Activated CD8-positive, alpha-beta memory T cell treated with anti-CD3 and anti-CD28 coated beads for 36 hours (primary cell): ENCODE measurements at regions not wholly inside any gene's neighbourhood (a gene's known extent, or its start where the extent isn't known, plus 50 kb on each side); places are given as distances from the start of the nearest gene placed in this dataset.

Source experiments
- CTCF ChIA-PET: fragments of 350-600 bp; sonication (Branson Sonifier 250); formaldehyde crosslinking; loops from one replicate; lab custom pipeline; 2021; ENCODE audit warnings: antibody characterized with exemption; lab: Charles Lee
- POLR2A ChIA-PET: fragments of 350-600 bp; sonication (Branson Sonifier 250); formaldehyde crosslinking; loops from one replicate; lab custom pipeline; 2021; ENCODE audit warnings: antibody characterized with exemption; lab: Charles Lee

DNA sequence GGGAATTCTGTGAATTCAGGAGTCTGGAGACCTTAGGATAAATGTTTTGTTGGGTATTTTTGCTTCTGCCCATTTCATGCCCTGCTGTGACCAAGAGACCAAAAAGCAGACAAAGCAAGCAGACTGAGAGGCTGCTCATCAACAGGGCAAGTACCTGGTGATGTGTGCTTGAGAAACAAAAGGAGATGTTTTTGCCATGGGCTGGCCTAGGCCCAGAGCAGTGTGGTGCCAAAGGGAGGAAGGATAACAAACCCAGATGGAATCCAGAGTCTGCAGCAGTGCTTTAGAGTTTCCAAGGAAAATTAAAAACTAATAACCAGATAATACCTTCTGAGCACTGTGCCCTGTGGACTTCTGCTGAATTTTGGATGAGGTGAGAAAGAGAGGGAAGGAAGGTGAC, 538.4 kb downstream of the STK39 start:
- CTCF ChIA-PET: no interaction called here

GRCh38 chr2:167706800-167707199, 540.6 kb downstream of the STK39 start:
- ChIA-PET POLR2A (no interaction called here), CTCF (no interaction called here)

More for the DNA sequence above, 538.4 kb downstream of the STK39 start:
- POLR2A ChIA-PET: no interaction called here

DNA sequence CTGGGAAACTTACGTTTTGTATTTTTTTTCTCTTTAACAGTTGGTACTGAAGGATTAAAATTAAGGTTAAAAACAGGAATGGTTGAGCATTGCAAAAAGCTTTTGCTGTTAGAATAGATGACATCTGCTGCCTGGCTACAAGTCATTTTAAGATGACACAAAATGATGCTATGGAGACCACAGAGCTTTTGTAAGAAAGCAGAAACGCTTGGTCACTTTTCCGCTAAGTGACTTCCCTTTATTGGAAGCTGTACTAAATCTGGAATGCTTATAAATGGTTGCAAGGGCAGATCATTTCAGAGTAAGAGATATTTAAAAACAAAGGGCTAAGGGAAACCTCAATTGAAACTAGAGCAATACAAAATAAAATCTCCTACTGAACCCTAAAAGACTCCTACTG, 544.0 kb downstream of the STK39 start:
- POLR2A ChIA-PET: no interaction called here
- CTCF ChIA-PET: no interaction called here

- POLR2A ChIA-PET: no interaction called here
- CTCF ChIA-PET: no interaction called here
Observed at GRCh38 chr2:167702227-167702626, 545.2 kb downstream of the STK39 start.

DNA sequence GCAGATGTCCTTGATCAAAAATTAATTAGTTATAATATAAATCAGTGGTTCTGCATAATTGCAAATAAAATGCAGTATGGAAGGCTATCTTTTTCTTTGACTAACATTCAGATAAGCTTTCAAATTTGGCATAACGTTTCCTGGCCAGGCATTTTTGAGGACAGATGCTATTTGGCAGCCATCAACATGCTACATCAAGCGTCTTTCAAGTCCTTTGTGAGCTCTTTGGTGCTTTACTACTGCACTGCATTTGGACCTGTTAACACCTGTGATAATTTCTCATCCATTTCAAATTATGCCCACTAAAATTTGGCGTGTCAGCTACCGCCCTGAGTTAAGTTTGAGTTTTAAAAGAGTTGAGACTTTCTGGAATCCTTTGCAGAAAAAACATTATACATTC, 545.7 kb downstream of the STK39 start:
- POLR2A ChIA-PET: no interaction called here
- CTCF ChIA-PET: no interaction called here

DNA sequence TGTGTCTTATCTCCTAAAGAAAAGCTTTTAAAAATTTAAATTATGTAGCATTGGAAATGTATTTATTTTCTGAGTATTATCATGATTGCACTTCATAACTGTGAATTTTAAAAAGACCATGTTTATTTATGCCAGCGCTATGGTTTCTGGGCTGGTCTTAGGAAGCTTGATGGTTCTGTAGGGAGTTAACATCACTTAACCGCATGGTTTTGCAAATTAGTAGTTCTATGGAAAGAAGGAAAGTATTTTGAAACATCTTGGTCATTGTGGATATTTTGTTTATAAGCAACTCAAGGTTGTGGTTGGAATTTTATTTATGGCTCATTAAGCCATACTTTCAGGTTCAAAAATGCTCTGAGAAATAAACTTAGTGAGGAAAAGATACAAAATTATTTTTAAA, 549.4 kb downstream of the STK39 start:
- ChIA-PET CTCF (no interaction called here), POLR2A (no interaction called here)

GRCh38 chr2:167697194-167697593, 550.2 kb downstream of the STK39 start:
- POLR2A ChIA-PET: no interaction called here

GRCh38 chr2:167692936-167693335, 554.5 kb downstream of the STK39 start:
- ChIA-PET POLR2A (no interaction called here), CTCF (no interaction called here)

More at GRCh38 chr2:167697194-167697593, 550.2 kb downstream of the STK39 start:
- CTCF ChIA-PET: no interaction called here

GRCh38 chr2:167692191-167692590, 555.2 kb downstream of the STK39 start:
- POLR2A ChIA-PET: no interaction called here
- CTCF ChIA-PET: interaction anchor here (0.6 kb wide), 1 partner anchor 1705 kb away, joined by 4 read pairs; no protein-coding TSS in a partner anchor

GRCh38 chr2:167689444-167689843, 558.0 kb downstream of the STK39 start:
- CTCF ChIA-PET: no interaction called here

GRCh38 chr2:167686691-167687090, 560.7 kb downstream of the STK39 start:
- ChIA-PET POLR2A (no interaction called here), CTCF (no interaction called here)

More at GRCh38 chr2:167689444-167689843, 558.0 kb downstream of the STK39 start:
- POLR2A ChIA-PET: no interaction called here

DNA sequence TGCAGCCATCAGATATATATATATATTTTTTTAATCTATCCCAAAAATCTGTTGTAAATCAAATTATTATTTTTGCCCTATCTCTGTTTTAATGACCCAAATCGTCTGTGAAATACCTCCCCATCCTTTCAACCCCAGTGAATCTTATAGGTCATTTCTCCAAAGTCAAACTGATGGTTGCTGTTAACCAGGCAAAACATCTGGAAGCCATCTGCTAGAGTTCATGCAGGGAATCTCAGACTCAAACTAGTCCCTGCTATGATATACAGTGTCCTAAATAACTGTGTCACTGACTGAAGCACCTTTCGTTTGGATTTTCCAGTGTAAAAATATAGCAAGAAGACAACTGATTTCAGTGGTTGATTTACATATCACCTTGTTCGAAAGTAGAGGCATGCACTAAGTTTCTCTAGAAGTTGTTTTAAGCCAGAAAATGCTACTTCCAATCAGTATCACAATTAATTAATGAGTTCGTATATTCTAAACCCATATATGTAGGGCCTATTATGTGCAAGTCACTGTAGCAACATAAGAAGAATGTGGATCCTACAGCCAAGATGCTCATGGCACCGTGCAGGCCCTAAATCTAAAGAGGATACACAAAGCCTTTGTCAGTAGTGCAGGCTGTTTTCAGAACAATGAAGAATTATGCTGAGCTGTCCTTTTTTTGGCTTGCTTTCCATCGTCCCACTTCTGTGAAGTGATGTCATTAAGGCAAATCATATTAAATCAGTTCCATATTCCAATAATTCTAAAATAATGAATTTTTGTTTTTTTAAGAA, 566.0 kb downstream of the STK39 start:
- CTCF ChIA-PET: no interaction called here
- POLR2A ChIA-PET: no interaction called here

GRCh38 chr2:167678158-167678557, 569.2 kb downstream of the STK39 start:
- ChIA-PET CTCF (no interaction called here), POLR2A (no interaction called here)

- ChIA-PET POLR2A (no interaction called here), CTCF (no interaction called here)
Observed at GRCh38 chr2:167675906-167676305, 571.5 kb downstream of the STK39 start.

- CTCF ChIA-PET: no interaction called here
- POLR2A ChIA-PET: no interaction called here
Observed at GRCh38 chr2:167670588-167670987, 576.8 kb downstream of the STK39 start.

GRCh38 chr2:167653131-167653530, 594.3 kb downstream of the STK39 start:
- CTCF ChIA-PET: no interaction called here
- POLR2A ChIA-PET: no interaction called here

DNA sequence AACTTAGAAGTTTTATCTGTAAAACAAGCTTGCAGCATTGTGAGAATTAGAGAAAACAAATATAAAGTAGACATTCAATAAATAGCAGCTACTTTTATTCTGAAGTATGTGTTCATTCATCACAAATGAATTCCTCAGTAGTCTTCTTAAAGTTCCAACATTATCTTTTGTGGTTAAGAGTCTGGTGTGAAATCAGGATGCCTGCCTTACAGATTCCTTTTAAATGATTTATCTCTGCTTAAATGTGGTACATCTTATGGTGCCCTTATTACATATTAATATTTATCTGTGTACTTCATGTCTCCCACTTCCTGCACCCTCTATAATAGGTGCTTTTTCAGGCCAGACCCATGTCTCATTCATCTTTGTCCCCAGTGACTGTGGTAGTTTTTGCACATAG, 595.0 kb downstream of the STK39 start:
- ChIA-PET CTCF (no interaction called here), POLR2A (no interaction called here)

DNA sequence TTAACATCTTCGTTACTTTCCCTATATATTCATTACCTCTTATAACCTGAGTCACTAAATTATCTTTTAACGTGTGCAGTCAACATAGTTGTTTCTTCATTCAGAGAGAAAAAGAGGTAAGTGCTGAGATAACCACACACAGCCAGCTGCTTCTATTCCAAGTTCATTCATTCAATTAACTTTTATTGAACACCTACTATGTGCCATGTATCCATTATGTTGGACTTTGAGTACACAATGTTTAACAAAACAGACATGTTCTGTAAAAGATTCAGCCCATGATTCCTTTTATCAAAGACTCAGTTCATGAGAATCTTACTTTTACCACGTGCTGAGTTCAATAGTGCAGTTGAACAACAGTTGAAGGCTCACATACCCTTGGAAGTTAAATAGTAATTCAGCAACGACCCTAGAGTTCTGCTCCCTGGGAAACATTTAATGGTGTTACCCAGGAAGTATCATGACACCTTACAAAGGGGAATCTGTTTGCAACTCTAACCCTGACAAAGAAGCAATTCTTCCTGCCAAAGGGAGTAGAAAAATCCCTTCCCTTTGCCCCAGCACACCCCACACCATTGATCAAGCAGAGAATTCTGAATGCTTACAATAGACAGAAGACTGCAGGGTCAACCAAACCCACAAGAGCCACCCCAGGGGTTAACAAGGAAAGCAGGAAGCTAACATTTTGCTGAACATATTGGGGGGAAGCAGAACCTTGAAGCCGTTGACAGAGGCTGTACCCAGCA, 595.8 kb downstream of the STK39 start:
- CTCF ChIA-PET: no interaction called here

DNA sequence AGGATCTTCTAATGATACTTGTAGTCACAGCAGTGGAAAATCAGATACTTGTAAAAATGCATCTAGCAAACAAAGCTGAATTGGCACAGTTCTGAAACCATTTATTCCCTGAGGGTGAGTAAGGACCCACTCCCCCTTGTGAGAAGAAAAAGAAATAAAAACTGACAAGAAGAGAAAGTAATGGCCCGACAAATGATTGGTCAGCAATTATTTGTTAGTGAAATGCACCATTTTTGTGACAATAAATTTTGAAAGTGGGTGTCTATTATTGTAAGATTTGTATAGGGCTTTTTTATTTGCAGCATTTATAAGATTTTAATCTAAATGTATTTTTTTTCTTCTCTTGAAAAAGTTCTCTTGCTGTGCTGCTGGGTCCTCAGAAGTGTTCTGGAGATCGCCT, 600.8 kb downstream of the STK39 start:
- ChIA-PET POLR2A (no interaction called here), CTCF (no interaction called here)

More for the DNA sequence above, 595.8 kb downstream of the STK39 start:
- POLR2A ChIA-PET: no interaction called here

DNA sequence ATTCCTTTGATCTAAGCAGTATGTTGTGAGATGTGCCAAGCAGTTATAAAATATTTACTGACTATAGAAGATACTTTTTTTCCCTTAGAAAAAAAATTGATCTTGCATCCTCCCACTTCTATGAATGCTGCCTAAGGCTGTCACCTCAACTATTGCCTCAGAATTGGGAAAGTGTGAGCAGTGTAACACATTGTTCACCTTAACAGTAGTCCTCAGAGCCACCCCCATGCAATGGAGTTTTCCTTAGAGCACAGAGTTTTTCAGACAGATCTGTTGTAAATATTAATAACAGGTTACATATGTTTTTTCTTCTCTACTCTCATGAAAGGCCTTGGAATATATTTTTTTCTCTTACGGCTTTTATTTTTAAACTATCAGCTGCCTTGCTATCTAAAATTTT, 607.3 kb downstream of the STK39 start:
- ChIA-PET CTCF (no interaction called here), POLR2A (no interaction called here)

- CTCF ChIA-PET: no interaction called here
Observed at GRCh38 chr2:167637741-167638140, 609.7 kb downstream of the STK39 start.

More at GRCh38 chr2:167637741-167638140, 609.7 kb downstream of the STK39 start:
- POLR2A ChIA-PET: no interaction called here
